Neural progenitor cell (in vitro differentiated cells): ENCODE measurements at regions not wholly inside any gene's neighbourhood (a gene's known extent, or its start where the extent isn't known, plus 50 kb on each side); places are given as distances from the start of the nearest gene placed in this dataset.

ENCODE experiments used
- DNase-seq: peaks from one replicate; pipeline ENCODE4 v3.0.0-alpha.2; 2016; ENCODE audit warnings: low spot score
- H2AFZ ChIP-seq: fragments of 200-600 bp; sonication (generic); replicated peaks from 2 replicates; pipeline ENCODE4 v1.6.1; 2016; ENCODE audit warnings: antibody characterized with exemption
- H3F3A ChIP-seq: fragments of 200-600 bp; sonication (generic); 2 replicates; pipeline ENCODE4 v1.6.1; 2016; ENCODE audit warnings: antibody characterized with exemption, low read depth
- H3K27ac ChIP-seq: fragments of 200-600 bp; sonication (generic); 2 replicates; pipeline ENCODE4 v1.5.1; 2016; ENCODE audit warnings: mild to moderate bottlenecking
- H3K27me3 ChIP-seq: fragments of 200-600 bp; sonication (generic); 2 replicates; pipeline ENCODE4 v1.6.1; 2016; ENCODE audit warnings: mild to moderate bottlenecking, moderate library complexity
- H3K36me3 ChIP-seq: fragments of 200-600 bp; sonication (generic); 2 replicates; pipeline ENCODE4 v1.5.1; 2016
- H3K4me1 ChIP-seq: fragments of 200-600 bp; sonication (generic); 2 replicates; pipeline ENCODE4 v1.6.1; 2016; ENCODE audit warnings: mixed run types
- H3K4me2 ChIP-seq: fragments of 200-600 bp; sonication (generic); 2 replicates; pipeline ENCODE4 v1.6.1; 2016
- H3K4me3 ChIP-seq: fragments of 200-600 bp; sonication (generic); 2 replicates; pipeline ENCODE4 v1.5.1; 2016
- H3K79me2 ChIP-seq: fragments of 200-600 bp; sonication (generic); 2 replicates; pipeline ENCODE4 v1.6.1; 2016; ENCODE audit warnings: low read depth
- H3K9ac ChIP-seq: fragments of 200-600 bp; sonication (generic); 2 replicates; pipeline ENCODE4 v1.6.1; 2016
- H3K9me3 ChIP-seq: fragments of 200-600 bp; sonication (generic); 2 replicates; pipeline ENCODE4 v1.5.1; 2016; ENCODE audit warnings: low read depth
- H4K20me1 ChIP-seq: fragments of 200-600 bp; sonication (generic); 2 replicates; pipeline ENCODE4 v1.6.1; 2016; ENCODE audit warnings: low read depth
- H3K27ac Mint-ChIP-seq: 3 replicates; pipeline ENCODE4 v1.8.0; 2021; ENCODE audit warnings: mixed read lengths
- H3K27me3 Mint-ChIP-seq: 2 replicates; pipeline ENCODE4 v1.8.0; 2022; ENCODE audit warnings: low read depth, mild to moderate bottlenecking, inconsistent platforms, moderate library complexity, mixed read lengths; ENCODE audit not compliant: insufficient read depth
- H3K36me3 Mint-ChIP-seq: 3 replicates; pipeline ENCODE4 v1.8.0; 2021; ENCODE audit warnings: mixed read lengths
- H3K4me1 Mint-ChIP-seq: 3 replicates; pipeline ENCODE4 v1.8.0; 2021; ENCODE audit warnings: mixed read lengths
- H3K4me3 Mint-ChIP-seq: 3 replicates; pipeline ENCODE4 v1.8.0; 2021; ENCODE audit warnings: mild to moderate bottlenecking, moderate library complexity, mixed read lengths
- H3K9me3 Mint-ChIP-seq: 3 replicates; pipeline ENCODE4 v1.8.0; 2020; ENCODE audit warnings: mixed read lengths
- CTCF ChIP-seq: fragments of 200-600 bp; sonication (generic); IDR thresholded peaks from 2 replicates; pipeline ENCODE4 v1.5.1; 2017; ENCODE audit warnings: antibody characterized with exemption, mild to moderate bottlenecking
- EZH2 ChIP-seq: fragments of 200-600 bp; sonication (generic); IDR thresholded peaks from 2 replicates; pipeline ENCODE4 v1.6.1; 2017; ENCODE audit warnings: antibody characterized with exemption, mild to moderate bottlenecking, moderate library complexity
- EZH2phosphoT487 ChIP-seq: fragments of 200-600 bp; sonication (generic); IDR thresholded peaks from 2 replicates; pipeline ENCODE4 v1.6.1; 2017; ENCODE audit warnings: antibody characterized with exemption

- Histone ChIP-seq H3K27ac (no peak overlapping the region), H3K4me3 (no peak overlapping the region), H3K36me3 (no peaks in the 10 kb centered on the region), H3K27me3 (no peaks in the 10 kb centered on the region), H4K20me1 (no peaks in the 10 kb centered on the region), H3F3A (no peaks in the 10 kb centered on the region), H3K4me2 (no peak overlapping the region), H3K9me3 (no peaks in the 10 kb centered on the region), H3K79me2 (no peaks in the 10 kb centered on the region), H2AFZ (no peak overlapping the region), H3K9ac (no peak overlapping the region), H3K4me1 (no peaks in the 10 kb centered on the region)
- TF ChIP-seq CTCF (no peak), EZH2phosphoT487 (no peak), EZH2 (no peak)
- H3K27ac Mint-ChIP-seq = no peak overlapping the region
- no peak overlapping the region for H3K4me3 Mint-ChIP-seq
- no peaks in the 10 kb centered on the region for H3K9me3 Mint-ChIP-seq
- no peaks in the 10 kb centered on the region for H3K36me3 Mint-ChIP-seq
- H3K4me1 Mint-ChIP-seq = no peaks in the 10 kb centered on the region
- H3K27me3 Mint-ChIP-seq = peaks cover 6% of the 10 kb centered on the region
- DNase-seq = no peak
Measured at GRCh38 chr3:87425056-87425455, 148.7 kb upstream of the POU1F1 start.

DNA sequence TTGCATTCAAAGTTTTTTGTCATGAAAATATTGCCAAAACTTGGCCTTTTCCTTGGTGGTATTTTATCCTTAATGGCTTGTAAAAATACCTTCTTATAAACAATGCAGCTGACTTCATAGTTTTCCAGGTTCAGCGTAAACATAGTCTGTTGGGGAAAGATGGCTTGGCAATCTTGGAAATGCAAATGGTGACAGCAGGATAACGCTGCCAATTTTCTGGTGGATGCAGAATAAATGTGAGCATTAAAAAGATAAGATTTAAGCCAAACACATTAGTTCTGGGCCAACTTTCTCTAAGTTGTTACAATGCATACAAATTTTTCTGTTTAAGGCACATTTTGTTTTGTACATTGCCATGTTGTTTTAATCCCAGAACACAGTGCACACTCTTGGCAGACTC lies 147.0 kb upstream of the POU1F1 start:
- no peaks in the 10 kb centered on the region for H4K20me1 ChIP-seq
- no peak overlapping the region for H2AFZ ChIP-seq
- Mint-ChIP-seq H3K4me3 (no peak overlapping the region), H3K9me3 (no peaks in the 10 kb centered on the region), H3K36me3 (no peaks in the 10 kb centered on the region), H3K27me3 (peaks cover 6% of the 10 kb centered on the region), H3K27ac (no peak overlapping the region), H3K4me1 (no peaks in the 10 kb centered on the region)
- H3K4me1 ChIP-seq = no peaks in the 10 kb centered on the region
- H3K79me2 ChIP-seq = no peaks in the 10 kb centered on the region
- no peak for DNase-seq
- TF ChIP-seq EZH2 (no peak), EZH2phosphoT487 (no peak), CTCF (no peak)
- no peak overlapping the region for H3K4me2 ChIP-seq
- no peak overlapping the region for H3K9ac ChIP-seq
- no peaks in the 10 kb centered on the region for H3K9me3 ChIP-seq
- H3K4me3 ChIP-seq = no peak overlapping the region
- H3K27ac ChIP-seq = no peak overlapping the region
- H3F3A ChIP-seq = no peaks in the 10 kb centered on the region
- H3K27me3 ChIP-seq = no peaks in the 10 kb centered on the region
- H3K36me3 ChIP-seq = no peaks in the 10 kb centered on the region

GRCh38 chr3:87422333-87422732 lies 145.9 kb upstream of the POU1F1 start:
- H3K9me3 ChIP-seq = no peaks in the 10 kb centered on the region
- no peaks in the 10 kb centered on the region for H3F3A ChIP-seq
- no peak overlapping the region for H2AFZ ChIP-seq
- no peak overlapping the region for H3K4me3 ChIP-seq
- Mint-ChIP-seq H3K36me3 (no peaks in the 10 kb centered on the region), H3K27me3 (peaks cover 6% of the 10 kb centered on the region), H3K27ac (no peak overlapping the region), H3K4me3 (no peak overlapping the region), H3K4me1 (no peaks in the 10 kb centered on the region), H3K9me3 (no peaks in the 10 kb centered on the region)
- H3K36me3 ChIP-seq = no peaks in the 10 kb centered on the region
- DNase-seq = no peak
- H3K27me3 ChIP-seq = no peaks in the 10 kb centered on the region
- TF ChIP-seq CTCF = no peak
- no peak for TF ChIP-seq EZH2
- TF ChIP-seq EZH2phosphoT487 = no peak
- no peaks in the 10 kb centered on the region for H4K20me1 ChIP-seq
- no peak overlapping the region for H3K9ac ChIP-seq
- H3K4me1 ChIP-seq = no peaks in the 10 kb centered on the region
- H3K27ac ChIP-seq = no peak overlapping the region
- H3K4me2 ChIP-seq = no peak overlapping the region
- no peaks in the 10 kb centered on the region for H3K79me2 ChIP-seq

GRCh38 chr3:87420171-87420570 lies 143.8 kb upstream of the POU1F1 start:
- Histone ChIP-seq H3K9ac (no peak overlapping the region), H3K27ac (no peak overlapping the region), H3K27me3 (no peaks in the 10 kb centered on the region), H3K79me2 (no peaks in the 10 kb centered on the region), H3K4me2 (no peak overlapping the region), H3F3A (no peaks in the 10 kb centered on the region), H3K4me1 (no peaks in the 10 kb centered on the region), H3K9me3 (no peaks in the 10 kb centered on the region), H4K20me1 (no peaks in the 10 kb centered on the region), H2AFZ (no peak overlapping the region), H3K36me3 (no peaks in the 10 kb centered on the region), H3K4me3 (no peak overlapping the region)
- H3K36me3 Mint-ChIP-seq = no peaks in the 10 kb centered on the region
- no peak overlapping the region for H3K27ac Mint-ChIP-seq
- no peak overlapping the region for H3K4me3 Mint-ChIP-seq
- no peaks in the 10 kb centered on the region for H3K4me1 Mint-ChIP-seq
- TF ChIP-seq EZH2 (no peak), CTCF (no peak), EZH2phosphoT487 (no peak)
- H3K27me3 Mint-ChIP-seq = peaks cover 2% of the 10 kb centered on the region
- DNase-seq = no peak
- peaks cover 4% of the 10 kb centered on the region for H3K9me3 Mint-ChIP-seq
